ENCODE measurements at regions not wholly inside any gene's neighbourhood (a gene's known extent, or its start where the extent isn't known, plus 50 kb on each side); places are given as distances from the start of the nearest gene placed in this dataset.

- H3K9me3 Mint-ChIP-seq = peaks cover 9 to 13% (median 12%) of the 10 kb centered on the region in 3 donors
- no peaks in the 10 kb centered on the region for H3K4me1 Mint-ChIP-seq
- H3K36me3 Mint-ChIP-seq = peaks cover 2% of the 10 kb centered on the region
- H3K4me3 Mint-ChIP-seq = no peak overlapping the region
- no peak overlapping the region for H3K27ac Mint-ChIP-seq
- H3K27me3 Mint-ChIP-seq = no peaks in the 10 kb centered on the region
These were observed 64.3 kb upstream of the VANGL1 start for GRCh38 chr1:115577513-115577912.

GRCh38 chr1:115575661-115576060 is 66.1 kb upstream of the VANGL1 start:
- Mint-ChIP-seq H3K4me1 (no peaks in the 10 kb centered on the region), H3K9me3 (peaks cover 9 to 13% (median 12%) of the 10 kb centered on the region in 3 donors), H3K4me3 (no peak overlapping the region), H3K27ac (no peak overlapping the region), H3K27me3 (no peaks in the 10 kb centered on the region), H3K36me3 (no peaks in the 10 kb centered on the region)

- no peaks in the 10 kb centered on the region for H3K4me1 Mint-ChIP-seq
- no peaks in the 10 kb centered on the region for H3K36me3 Mint-ChIP-seq
- H3K9me3 Mint-ChIP-seq = peaks cover 12 to 16% (median 15%) of the 10 kb centered on the region in 3 donors
- no peaks in the 10 kb centered on the region for H3K27me3 Mint-ChIP-seq
- no peak overlapping the region for H3K4me3 Mint-ChIP-seq
- no peak overlapping the region for H3K27ac Mint-ChIP-seq
These were observed 69.1 kb upstream of the VANGL1 start for GRCh38 chr1:115572710-115573109.

GRCh38 chr1:115567431-115567830 is 74.3 kb upstream of the VANGL1 start:
- Mint-ChIP-seq H3K27me3 (no peaks in the 10 kb centered on the region), H3K9me3 (peaks cover 4 to 8% (median 8%) of the 10 kb centered on the region in 3 donors), H3K36me3 (peaks cover 1% of the 10 kb centered on the region), H3K4me3 (no peak overlapping the region), H3K27ac (no peak overlapping the region), H3K4me1 (peaks cover 0 to 4% (median 0%) of the 10 kb centered on the region in 3 donors)

GRCh38 chr1:115565791-115566190 is 76.0 kb upstream of the VANGL1 start:
- peaks cover 3% of the 10 kb centered on the region for H3K27me3 Mint-ChIP-seq
- no peak overlapping the region for H3K4me3 Mint-ChIP-seq
- H3K9me3 Mint-ChIP-seq = peaks cover 4 to 8% (median 8%) of the 10 kb centered on the region in 3 donors
- no peak overlapping the region for H3K27ac Mint-ChIP-seq
- H3K4me1 Mint-ChIP-seq = peaks cover 0 to 4% (median 0%) of the 10 kb centered on the region in 3 donors
- peaks cover 1% of the 10 kb centered on the region for H3K36me3 Mint-ChIP-seq

GRCh38 chr1:115565353-115565752 is 76.4 kb upstream of the VANGL1 start:
- peaks cover 1% of the 10 kb centered on the region for H3K36me3 Mint-ChIP-seq
- H3K4me3 Mint-ChIP-seq = no peak overlapping the region
- H3K27me3 Mint-ChIP-seq = peaks cover 3% of the 10 kb centered on the region
- no peak overlapping the region for H3K27ac Mint-ChIP-seq
- peaks cover 0 to 4% (median 0%) of the 10 kb centered on the region in 3 donors for H3K4me1 Mint-ChIP-seq
- H3K9me3 Mint-ChIP-seq = peaks cover 4 to 8% (median 8%) of the 10 kb centered on the region in 3 donors

- Mint-ChIP-seq H3K36me3 (peaks cover 1% of the 10 kb centered on the region), H3K9me3 (peaks cover 4 to 8% (median 8%) of the 10 kb centered on the region in 3 donors), H3K27me3 (peaks cover 3% of the 10 kb centered on the region), H3K4me3 (no peak overlapping the region), H3K27ac (no peak overlapping the region), H3K4me1 (peaks cover 0 to 4% (median 0%) of the 10 kb centered on the region in 3 donors)
These were observed 77.6 kb upstream of the VANGL1 start for GRCh38 chr1:115564201-115564600.

GRCh38 chr1:115560027-115560426 is 81.7 kb upstream of the VANGL1 start:
- Mint-ChIP-seq H3K36me3 (peaks cover 1% of the 10 kb centered on the region), H3K9me3 (peaks cover 0 to 1% (median 0%) of the 10 kb centered on the region in 3 donors), H3K27me3 (peaks cover 3% of the 10 kb centered on the region), H3K4me1 (peaks cover 0 to 4% (median 0%) of the 10 kb centered on the region in 3 donors), H3K4me3 (no peak overlapping the region), H3K27ac (no peak overlapping the region)

GRCh38 chr1:115558275-115558674 is 83.5 kb upstream of the VANGL1 start:
- no peak overlapping the region for H3K27ac Mint-ChIP-seq
- H3K4me3 Mint-ChIP-seq = no peak overlapping the region
- peaks cover 0 to 4% (median 0%) of the 10 kb centered on the region in 3 donors for H3K4me1 Mint-ChIP-seq
- H3K36me3 Mint-ChIP-seq = peaks cover 1% of the 10 kb centered on the region
- no peaks in the 10 kb centered on the region for H3K9me3 Mint-ChIP-seq
- peaks cover 3% of the 10 kb centered on the region for H3K27me3 Mint-ChIP-seq

GRCh38 chr1:115557715-115558114 is 84.1 kb upstream of the VANGL1 start:
- no peaks in the 10 kb centered on the region for H3K4me1 Mint-ChIP-seq
- H3K27me3 Mint-ChIP-seq = peaks cover 3% of the 10 kb centered on the region
- H3K4me3 Mint-ChIP-seq = no peak overlapping the region
- no peaks in the 10 kb centered on the region for H3K9me3 Mint-ChIP-seq
- no peak overlapping the region for H3K27ac Mint-ChIP-seq
- no peaks in the 10 kb centered on the region for H3K36me3 Mint-ChIP-seq

- H3K4me1 Mint-ChIP-seq = no peaks in the 10 kb centered on the region
- no peak overlapping the region for H3K4me3 Mint-ChIP-seq
- peaks cover 3% of the 10 kb centered on the region for H3K27me3 Mint-ChIP-seq
- H3K9me3 Mint-ChIP-seq = no peaks in the 10 kb centered on the region
- no peaks in the 10 kb centered on the region for H3K36me3 Mint-ChIP-seq
- no peak overlapping the region for H3K27ac Mint-ChIP-seq
These were observed 85.5 kb upstream of the VANGL1 start for GRCh38 chr1:115556236-115556635.

GRCh38 chr1:115555446-115555845 is 86.3 kb upstream of the VANGL1 start:
- H3K27ac Mint-ChIP-seq = no peak overlapping the region
- no peak overlapping the region for H3K4me3 Mint-ChIP-seq
- no peaks in the 10 kb centered on the region for H3K4me1 Mint-ChIP-seq
- no peaks in the 10 kb centered on the region for H3K36me3 Mint-ChIP-seq
- peaks cover 3% of the 10 kb centered on the region for H3K27me3 Mint-ChIP-seq
- H3K9me3 Mint-ChIP-seq = peaks cover 0 to 3% (median 0%) of the 10 kb centered on the region in 3 donors

GRCh38 chr1:115547696-115548095 is 94.1 kb upstream of the VANGL1 start:
- Mint-ChIP-seq H3K27ac (peak overlapping the region in 1 of 3 donors; percentile 36), H3K4me3 (no peak overlapping the region), H3K36me3 (no peaks in the 10 kb centered on the region), H3K9me3 (peaks cover 0 to 3% (median 0%) of the 10 kb centered on the region in 3 donors), H3K27me3 (peaks cover 6% of the 10 kb centered on the region), H3K4me1 (no peaks in the 10 kb centered on the region)

- H3K27ac Mint-ChIP-seq = no peak overlapping the region
- no peak overlapping the region for H3K4me3 Mint-ChIP-seq
- peaks cover 0 to 3% (median 0%) of the 10 kb centered on the region in 3 donors for H3K9me3 Mint-ChIP-seq
- peaks cover 4% of the 10 kb centered on the region for H3K27me3 Mint-ChIP-seq
- H3K36me3 Mint-ChIP-seq = no peaks in the 10 kb centered on the region
- H3K4me1 Mint-ChIP-seq = no peaks in the 10 kb centered on the region
These were observed 94.9 kb upstream of the VANGL1 start for GRCh38 chr1:115546846-115547245.

GRCh38 chr1:115545791-115546733 is 95.7 kb upstream of the VANGL1 start:
- Mint-ChIP-seq H3K9me3 (peaks cover 0 to 3% (median 0%) of the 10 kb centered on the region in 3 donors), H3K36me3 (no peaks in the 10 kb centered on the region), H3K4me1 (no peaks in the 10 kb centered on the region), H3K27ac (no peak overlapping the region), H3K4me3 (peak overlapping the region in 1 of 4 donors; percentile 17), H3K27me3 (peaks cover 4% of the 10 kb centered on the region)

Data from IgD-negative memory B cell (primary cell).